Panc1 (cell line): ENCODE measurements at regions not wholly inside any gene's neighbourhood (a gene's known extent, or its start where the extent isn't known, plus 50 kb on each side); places are given as distances from the start of the nearest gene placed in this dataset.

Experiments used
- ATAC-seq: fragments of 200-7000 bp; cut with Tn5 transposase; 2 replicates; pipeline ENCODE4 v1.9.1; 2020; ENCODE audit warnings: mild to moderate bottlenecking, moderate library complexity
- BruUV-seq: library from RNA; stranded (reverse); fragments of 400-500 nt; replicated peaks from 2 replicates; lab custom pipeline; 2021; lab: Mats Ljungman, UMichigan
- CTCF ChIA-PET: fragments of 300-600 bp; sonication (Branson Sonifier 250); formaldehyde crosslinking; loops from one replicate; lab custom pipeline; 2022; ENCODE audit warnings: antibody characterized with exemption; lab: Charles Lee
- POLR2A ChIA-PET: fragments of 300-600 bp; sonication (Branson Sonifier 250); formaldehyde crosslinking; loops from one replicate; lab custom pipeline; 2022; ENCODE audit warnings: antibody characterized with exemption; lab: Charles Lee
- DNase-seq: peaks from one replicate; pipeline ENCODE4 v3.0.0-alpha.2; 2010; ENCODE audit warnings: low read depth, low spot score
- H3K27ac ChIP-seq: 2 replicates; pipeline ENCODE4 v1.5.1; 2011; ENCODE audit warnings: mild to moderate bottlenecking, low read length, inconsistent platforms
- H3K27me3 ChIP-seq: fragments of 200-500 bp; sonication (Bioruptor generic); 2 replicates; pipeline ENCODE4 v1.6.0; 2014; ENCODE audit warnings: low read length, inconsistent platforms; ENCODE audit not compliant: control insufficient read depth, insufficient read depth
- H3K36me3 ChIP-seq: fragments of 200-500 bp; sonication (Bioruptor generic); 2 replicates; pipeline ENCODE4 v1.5.1; 2014; ENCODE audit warnings: inconsistent platforms, mild to moderate bottlenecking, low read length, moderate library complexity; ENCODE audit not compliant: control insufficient read depth, insufficient read depth
- H3K4me1 ChIP-seq: 2 replicates; pipeline ENCODE4 v1.5.1; 2011; ENCODE audit warnings: inconsistent platforms, mild to moderate bottlenecking, low read length, moderate library complexity; ENCODE audit not compliant: control insufficient read depth, insufficient read depth
- H3K4me3 ChIP-seq, 2 experiments: 2 replicates each; pipeline ENCODE4 v1.5.1; 2011 to 2012; ENCODE audit warnings: low read depth in 2 of 2, low read length in 2 of 2, mild to moderate bottlenecking in 2 of 2, inconsistent platforms in 1 of 2, moderate library complexity in 1 of 2
- H3K9me3 ChIP-seq: fragments of 200-500 bp; sonication (Bioruptor generic); 2 replicates; pipeline ENCODE4 v1.5.1; 2014; ENCODE audit warnings: low read depth, mild to moderate bottlenecking, inconsistent platforms, low read length, moderate library complexity; ENCODE audit not compliant: control insufficient read depth, insufficient read depth
- CTCF ChIP-seq: fragments of 450-650 bp; IDR thresholded peaks from 2 replicates; pipeline ENCODE4 v1.5.1; 2017; ENCODE audit warnings: mild to moderate bottlenecking
- POLR2AphosphoS5 ChIP-seq: IDR thresholded peaks from 2 replicates; pipeline ENCODE4 v1.6.1; 2012; ENCODE audit warnings: mild to moderate bottlenecking, low read depth, low read length, moderate library complexity
- REST ChIP-seq, 2 experiments: IDR thresholded peaks; 2 replicates each; pipeline ENCODE4 v1.6.1; 2011 to 2012; ENCODE audit warnings: low read depth in 2 of 2, control low read depth in 1 of 2, low read length in 1 of 2, mild to moderate bottlenecking in 1 of 2, moderate library complexity in 1 of 2; ENCODE audit not compliant: insufficient read depth in 1 of 2
- SIN3A ChIP-seq: IDR thresholded peaks from 2 replicates; pipeline ENCODE4 v1.6.1; 2012; ENCODE audit warnings: low read depth, mild to moderate bottlenecking, low read length, moderate library complexity, borderline replicate concordance; ENCODE audit not compliant: insufficient read depth
- TCF7L2 ChIP-seq: IDR thresholded peaks from 2 replicates; pipeline ENCODE4 v1.6.1; 2011; ENCODE audit warnings: mild to moderate bottlenecking, low read depth, low read length, inconsistent platforms
- in situ Hi-C: cut with HindIII; loops from 2 replicates; pipeline ENCODE4 v1.10.0; 2016; ENCODE audit warnings: low sequenced_read_pairs, low pct_unique_long_range_greater_than_20kb
- intact Hi-C: fragments of 100-400 bp; cut with micrococcal nuclease; formaldehyde crosslinking; loops from one replicate; pipeline ENCODE4 v1.10.0; 2022; ENCODE audit not compliant: unreplicated experiment

GRCh38 chr6:1081551-1082284 is 230.2 kb upstream of the FOXQ1 start:
- Histone ChIP-seq H3K27me3 (no peaks in the 10 kb centered on the region), H3K4me3 (no peak overlapping the region), H3K9me3 (no peaks in the 10 kb centered on the region), H3K27ac (no peak overlapping the region), H3K36me3 (no peaks in the 10 kb centered on the region), H3K4me1 (no peaks in the 10 kb centered on the region)
- ATAC-seq = no peak
- ChIA-PET CTCF (no interaction called here), POLR2A (no interaction called here)
- no peak for DNase-seq
- no TSS peak for BruUV-seq
- intact Hi-C loops (no loop called here), in situ Hi-C loops (no loop called here)
- TF ChIP-seq TCF7L2 (no peak), CTCF (no peak), SIN3A (no peak), REST (IDR thresholded peaks at IDR 0.05; ENCODE audit: insufficient read depth in 1 of 2, low read depth in 2 of 2, low read length in 1 of 2) (no peak), POLR2AphosphoS5 (no peak)

GRCh38 chr6:1080453-1081337 is 231.2 kb upstream of the FOXQ1 start:
- POLR2A ChIA-PET = no interaction called here
- CTCF ChIA-PET = no interaction called here
- intact Hi-C loops = no loop called here
- ATAC-seq (no peak), DNase-seq (no peak)
- H3K27ac ChIP-seq = no peak overlapping the region
- no TSS peak for BruUV-seq
- H3K4me1 ChIP-seq = no peaks in the 10 kb centered on the region
- in situ Hi-C loops = no loop called here
- no peak overlapping the region for H3K4me3 ChIP-seq
- no peaks in the 10 kb centered on the region for H3K36me3 ChIP-seq
- H3K9me3 ChIP-seq = no peaks in the 10 kb centered on the region
- TF ChIP-seq CTCF = no peak
- no peak for TF ChIP-seq TCF7L2
- TF ChIP-seq REST (IDR thresholded peaks at IDR 0.05; ENCODE audit: insufficient read depth in 1 of 2, low read depth in 2 of 2, low read length in 1 of 2) = no peak
- no peak for TF ChIP-seq POLR2AphosphoS5
- no peak for TF ChIP-seq SIN3A
- no peaks in the 10 kb centered on the region for H3K27me3 ChIP-seq
